CD14-positive monocyte (primary cell): ENCODE measurements at regions not wholly inside any gene's neighbourhood (a gene's known extent, or its start where the extent isn't known, plus 50 kb on each side); places are given as distances from the start of the nearest gene placed in this dataset.

Source experiments
- DNase-seq, 3 donors: peaks; one replicate each; pipeline ENCODE4 v3.0.0-alpha.2; 2011 to 2022
- H2AFZ ChIP-seq: 2 replicates; pipeline ENCODE4 v1.6.0; 2012; ENCODE audit warnings: mild to moderate bottlenecking, low read depth, low read length, inconsistent platforms; ENCODE audit not compliant: insufficient read depth, poor library complexity, severe bottlenecking
- H3K27ac ChIP-seq, 2 donors: 1 replicate in 1 of 2; 2 replicates in 1 of 2; pipeline ENCODE4 v1.5.1; 2012 to 2013; ENCODE audit warnings: low read length in 2 of 2, control low read depth in 1 of 2, inconsistent platforms in 1 of 2, low read depth in 1 of 2, mild to moderate bottlenecking in 1 of 2
- H3K27me3 ChIP-seq, 2 donors: one replicate each; pipeline versions ENCODE4 v1.6.0 to v1.6.1; 2011 to 2013; ENCODE audit warnings: low read length in 2 of 2; ENCODE audit not compliant: control insufficient read depth in 2 of 2, insufficient read depth in 2 of 2
- H3K36me3 ChIP-seq, 2 donors: replicated peaks in 1 of 2; 1 replicate in 1 of 2; 2 replicates in 1 of 2; pipeline versions ENCODE4 v1.5.1 to v1.6.1; 2012 to 2013; ENCODE audit warnings: low read length in 2 of 2, control low read depth in 1 of 2, inconsistent platforms in 1 of 2, mild to moderate bottlenecking in 1 of 2; ENCODE audit not compliant: insufficient read depth in 2 of 2, control insufficient read depth in 1 of 2
- H3K4me1 ChIP-seq, 2 donors: 1 replicate in 1 of 2; 2 replicates in 1 of 2; pipeline versions ENCODE4 v1.5.1 to v1.6.1; 2012 to 2013; ENCODE audit warnings: low read length in 2 of 2, control low read depth in 1 of 2, inconsistent platforms in 1 of 2, mild to moderate bottlenecking in 1 of 2, moderate library complexity in 1 of 2; ENCODE audit not compliant: insufficient read depth in 2 of 2, control insufficient read depth in 1 of 2
- H3K4me2 ChIP-seq: replicated peaks from 2 replicates; pipeline ENCODE3; 2012; ENCODE audit warnings: low read length, moderate library complexity, mild to moderate bottlenecking; ENCODE audit not compliant: poor library complexity, severe bottlenecking; ENCODE audit errors: extremely low read depth
- H3K4me3 ChIP-seq, 3 experiments: fragments of 200-600 bp in 1 of 3; sonication (generic) in 1 of 3; replicated peaks in 1 of 3; 1 replicate in 2 of 3; 2 replicates in 1 of 3; pipeline ENCODE4 v1.5.1; 2011 to 2013; ENCODE audit warnings: low read length in 3 of 3, mild to moderate bottlenecking in 3 of 3, control low read depth in 2 of 3, low read depth in 2 of 3, inconsistent platforms in 1 of 3, moderate library complexity in 1 of 3
- H3K79me2 ChIP-seq: 2 replicates; pipeline ENCODE4 v1.6.0; 2012; ENCODE audit warnings: mild to moderate bottlenecking, control low read depth, inconsistent platforms, low read length, moderate library complexity; ENCODE audit not compliant: insufficient read depth
- H3K9ac ChIP-seq: 2 replicates; pipeline ENCODE4 v1.6.0; 2017; ENCODE audit warnings: low read length, mild to moderate bottlenecking; ENCODE audit not compliant: insufficient read depth, poor library complexity, severe bottlenecking
- H3K9me3 ChIP-seq, 2 donors: replicated peaks in 1 of 2; 1 replicate in 1 of 2; 2 replicates in 1 of 2; pipeline versions ENCODE4 v1.5.1 to v1.6.1; 2012 to 2013; ENCODE audit warnings: low read length in 2 of 2, control low read depth in 1 of 2; ENCODE audit not compliant: control insufficient read depth in 1 of 2, insufficient read depth in 1 of 2
- H4K20me1 ChIP-seq: 2 replicates; pipeline ENCODE4 v1.6.0; 2012; ENCODE audit warnings: mild to moderate bottlenecking, low read length, control low read depth, moderate library complexity; ENCODE audit not compliant: insufficient read depth
- H3K27ac Mint-ChIP-seq, 7 donors: one replicate each; pipeline ENCODE4 v1.8.0; 2020; ENCODE audit warnings: mild to moderate bottlenecking in 7 of 7, mixed read lengths in 7 of 7, moderate library complexity in 6 of 7, inconsistent platforms in 2 of 7
- H3K27me3 Mint-ChIP-seq, 3 donors: one replicate each; pipeline ENCODE4 v1.8.0; 2021 to 2022; ENCODE audit warnings: low read depth in 3 of 3, mild to moderate bottlenecking in 3 of 3, mixed read lengths in 3 of 3, moderate library complexity in 3 of 3, inconsistent platforms in 1 of 3
- H3K36me3 Mint-ChIP-seq, 2 donors: one replicate each; pipeline ENCODE4 v1.8.0; 2020; ENCODE audit warnings: mixed read lengths in 2 of 2, inconsistent platforms in 1 of 2, mild to moderate bottlenecking in 1 of 2
- H3K4me1 Mint-ChIP-seq: one replicate; pipeline ENCODE4 v1.8.0; 2020; ENCODE audit warnings: mild to moderate bottlenecking, mixed read lengths
- H3K4me3 Mint-ChIP-seq, 2 donors: one replicate each; pipeline ENCODE4 v1.8.0; 2020; ENCODE audit warnings: mild to moderate bottlenecking in 2 of 2, mixed read lengths in 2 of 2, moderate library complexity in 1 of 2
- H3K9me3 Mint-ChIP-seq, 7 donors: one replicate each; pipeline ENCODE4 v1.8.0; 2020 to 2022; ENCODE audit warnings: mixed read lengths in 7 of 7, mild to moderate bottlenecking in 6 of 7, moderate library complexity in 6 of 7, inconsistent platforms in 2 of 7
- CTCF ChIP-seq: fragments of 200-600 bp; IDR thresholded peaks from one replicate; pipeline ENCODE4 v1.8.0; 2022; ENCODE audit warnings: antibody characterized with exemption, mild to moderate bottlenecking
- WGBS: methylation state at CpG from one replicate; pipeline ENCODE4 v1.1.5; 2013; ENCODE audit warnings: missing lambda C conversion rate; ENCODE audit not compliant: insufficient coverage; 5-methylcytosine and 5-hydroxymethylcytosine counted together
- intact Hi-C, 2 donors: fragments of 100-400 bp; cut with micrococcal nuclease; formaldehyde crosslinking; loops; one replicate each; pipeline versions ENCODE4 v1.15.0 to v1.15.1; 2023

DNA sequence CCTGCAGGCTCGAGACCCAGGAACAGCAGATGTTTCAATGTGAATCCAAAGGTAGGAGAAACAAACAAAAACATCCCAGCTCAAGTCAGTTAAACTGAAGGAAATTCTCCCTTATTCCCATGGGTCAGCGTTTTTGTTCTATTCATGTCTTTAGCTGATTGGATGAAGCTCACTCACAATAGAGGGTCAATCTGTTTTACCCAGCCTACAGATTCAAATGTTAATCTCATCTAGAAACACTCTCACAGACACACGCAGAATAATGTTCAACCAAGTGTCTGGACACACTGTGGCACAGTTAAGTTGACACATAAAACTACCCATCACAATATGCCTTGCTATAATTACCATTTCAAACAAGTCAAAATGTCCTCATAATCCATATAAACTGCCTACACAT lies 180.6 kb upstream of the CDH8 start:
- no peak overlapping the region for H3K27ac Mint-ChIP-seq
- DNase-seq, result no peak
- no peak overlapping the region for H3K4me3 Mint-ChIP-seq
- H3K27ac ChIP-seq, result no peak overlapping the region
- H3K4me3 ChIP-seq, result no peak overlapping the region
- H2AFZ ChIP-seq, result no peak overlapping the region
- no peaks in the 10 kb centered on the region for H3K27me3 ChIP-seq
- H3K9me3 Mint-ChIP-seq, result peaks cover 0 to 2% (median 0%) of the 10 kb centered on the region in 7 donors
- H4K20me1 ChIP-seq, result no peaks in the 10 kb centered on the region
- H3K27me3 Mint-ChIP-seq, result peaks cover 0 to 1% (median 1%) of the 10 kb centered on the region in 3 donors
- H3K4me2 ChIP-seq, result no peak overlapping the region
- no peak for TF ChIP-seq CTCF
- no peak overlapping the region for H3K9ac ChIP-seq
- no peaks in the 10 kb centered on the region for H3K79me2 ChIP-seq
- H3K4me1 ChIP-seq, result no peaks in the 10 kb centered on the region
- H3K36me3 Mint-ChIP-seq, result no peaks in the 10 kb centered on the region
- intact Hi-C loops, result no loop called here
- no peaks in the 10 kb centered on the region for H3K9me3 ChIP-seq
- 82% methylated on average over 2 of the region's 3 CpGs for WGBS
- no peaks in the 10 kb centered on the region for H3K4me1 Mint-ChIP-seq
- H3K36me3 ChIP-seq, result no peaks in the 10 kb centered on the region

DNA sequence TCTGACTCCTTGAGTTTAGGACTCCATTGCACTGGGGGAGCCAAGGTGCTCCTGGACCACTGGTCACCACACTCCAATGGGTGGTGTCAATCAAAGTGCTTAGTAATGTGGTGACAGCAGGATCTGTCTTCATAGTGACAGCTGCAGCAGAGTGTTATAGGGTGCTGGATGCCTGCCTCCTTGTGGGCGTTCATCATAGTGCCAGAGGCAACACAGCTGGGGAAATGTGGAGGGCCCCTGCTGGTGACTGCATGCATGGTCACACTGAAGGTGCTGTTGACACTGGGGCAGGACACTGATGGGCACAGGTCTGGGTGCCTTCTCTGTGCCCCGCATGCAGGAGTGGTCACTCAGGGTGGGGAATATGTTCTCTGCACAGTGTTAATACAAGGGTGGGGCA lies 177.5 kb upstream of the CDH8 start:
- Mint-ChIP-seq H3K4me3 (no peak overlapping the region), H3K4me1 (no peaks in the 10 kb centered on the region), H3K27ac (no peak overlapping the region), H3K27me3 (peaks cover 0 to 1% (median 0%) of the 10 kb centered on the region in 3 donors), H3K9me3 (peaks cover 0 to 2% (median 0%) of the 10 kb centered on the region in 7 donors), H3K36me3 (no peaks in the 10 kb centered on the region)
- DNase-seq, result no peak
- TF ChIP-seq CTCF, result no peak
- Histone ChIP-seq H4K20me1 (no peaks in the 10 kb centered on the region), H3K4me2 (no peak overlapping the region), H3K27ac (no peak overlapping the region), H3K4me1 (no peaks in the 10 kb centered on the region), H3K4me3 (no peak overlapping the region), H2AFZ (no peak overlapping the region), H3K9ac (no peak overlapping the region), H3K79me2 (no peaks in the 10 kb centered on the region), H3K9me3 (no peaks in the 10 kb centered on the region), H3K27me3 (no peaks in the 10 kb centered on the region), H3K36me3 (no peaks in the 10 kb centered on the region)
- intact Hi-C loops, result no loop called here
- 64% methylated on average over 1 of the region's 2 CpGs for WGBS
